ENCODE measurements at regions not wholly inside any gene's neighbourhood (a gene's known extent, or its start where the extent isn't known, plus 50 kb on each side); places are given as distances from the start of the nearest gene placed in this dataset.

DNA sequence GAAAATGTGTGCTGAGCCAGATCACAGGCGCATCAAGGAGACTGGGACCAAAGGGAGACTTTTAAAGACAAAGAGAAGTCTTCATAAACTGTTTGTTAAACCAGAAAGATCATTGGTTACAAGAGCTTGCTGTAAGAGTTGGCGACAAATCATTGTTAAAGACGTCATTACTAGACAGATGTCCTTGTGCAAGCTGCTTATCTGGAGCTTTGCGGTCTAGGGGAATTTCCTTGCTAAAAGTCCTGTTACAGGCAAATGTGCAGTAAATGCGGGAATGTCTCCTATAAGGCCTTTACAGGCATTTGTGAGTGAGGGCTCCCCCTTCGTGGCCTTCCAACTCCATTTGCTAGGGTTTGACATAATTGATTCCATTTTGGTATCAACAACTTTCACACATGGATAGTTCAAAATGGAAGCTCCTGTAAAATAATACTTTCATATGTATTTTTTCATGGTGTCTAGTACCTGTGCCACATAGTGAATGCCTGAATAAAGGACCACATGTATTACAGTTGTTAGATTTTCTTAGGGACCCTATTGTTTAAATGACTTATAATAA, 362.4 kb downstream of the UTRN start:
- DNase-seq (ENCODE audit: low spot score) = no peak
- TF ChIP-seq, protein P1, sequence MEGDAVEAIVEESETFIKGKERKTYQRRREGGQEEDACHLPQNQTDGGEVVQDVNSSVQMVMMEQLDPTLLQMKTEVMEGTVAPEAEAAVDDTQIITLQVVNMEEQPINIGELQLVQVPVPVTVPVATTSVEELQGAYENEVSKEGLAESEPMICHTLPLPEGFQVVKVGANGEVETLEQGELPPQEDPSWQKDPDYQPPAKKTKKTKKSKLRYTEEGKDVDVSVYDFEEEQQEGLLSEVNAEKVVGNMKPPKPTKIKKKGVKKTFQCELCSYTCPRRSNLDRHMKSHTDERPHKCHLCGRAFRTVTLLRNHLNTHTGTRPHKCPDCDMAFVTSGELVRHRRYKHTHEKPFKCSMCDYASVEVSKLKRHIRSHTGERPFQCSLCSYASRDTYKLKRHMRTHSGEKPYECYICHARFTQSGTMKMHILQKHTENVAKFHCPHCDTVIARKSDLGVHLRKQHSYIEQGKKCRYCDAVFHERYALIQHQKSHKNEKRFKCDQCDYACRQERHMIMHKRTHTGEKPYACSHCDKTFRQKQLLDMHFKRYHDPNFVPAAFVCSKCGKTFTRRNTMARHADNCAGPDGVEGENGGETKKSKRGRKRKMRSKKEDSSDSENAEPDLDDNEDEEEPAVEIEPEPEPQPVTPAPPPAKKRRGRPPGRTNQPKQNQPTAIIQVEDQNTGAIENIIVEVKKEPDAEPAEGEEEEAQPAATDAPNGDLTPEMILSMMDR (IDR thresholded peaks at IDR 0.05; ENCODE audit: extremely low read depth, missing control alignments) = no peak

DNA sequence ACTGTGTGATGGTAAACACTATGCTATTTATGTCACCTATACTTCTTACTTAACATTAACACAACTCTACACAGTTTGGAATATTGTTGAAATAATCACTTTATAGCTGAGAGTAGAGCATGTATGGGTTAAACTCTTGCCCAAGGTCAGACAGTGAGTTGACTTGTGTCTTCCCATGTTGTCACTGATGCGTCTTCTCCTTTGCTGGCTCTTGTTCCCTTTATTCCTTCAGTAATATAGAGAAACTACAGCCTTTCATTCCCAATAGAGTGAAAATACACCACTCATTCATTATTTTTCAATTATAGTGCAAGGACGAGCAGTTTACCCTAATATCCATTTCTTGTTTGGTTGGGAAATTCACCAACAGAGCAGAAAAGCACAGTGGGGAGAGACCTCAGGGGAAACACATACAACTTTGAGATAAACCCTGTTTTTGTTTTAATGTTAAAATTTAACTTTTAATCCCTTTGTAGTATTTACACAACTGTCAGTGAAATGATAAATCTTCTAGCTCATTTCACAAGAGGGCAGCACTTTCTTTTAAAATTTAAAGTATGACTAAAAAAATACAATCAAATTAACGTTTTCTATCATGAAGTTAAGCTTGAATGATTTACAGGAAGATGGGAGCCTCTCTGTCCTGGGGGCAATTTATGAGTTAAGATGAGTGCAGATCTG, 363.0 kb downstream of the UTRN start:
- no peak for DNase-seq (ENCODE audit: low spot score)
- TF ChIP-seq, protein P1 (IDR thresholded peaks at IDR 0.05; ENCODE audit: extremely low read depth, missing control alignments) = no peak

DNA sequence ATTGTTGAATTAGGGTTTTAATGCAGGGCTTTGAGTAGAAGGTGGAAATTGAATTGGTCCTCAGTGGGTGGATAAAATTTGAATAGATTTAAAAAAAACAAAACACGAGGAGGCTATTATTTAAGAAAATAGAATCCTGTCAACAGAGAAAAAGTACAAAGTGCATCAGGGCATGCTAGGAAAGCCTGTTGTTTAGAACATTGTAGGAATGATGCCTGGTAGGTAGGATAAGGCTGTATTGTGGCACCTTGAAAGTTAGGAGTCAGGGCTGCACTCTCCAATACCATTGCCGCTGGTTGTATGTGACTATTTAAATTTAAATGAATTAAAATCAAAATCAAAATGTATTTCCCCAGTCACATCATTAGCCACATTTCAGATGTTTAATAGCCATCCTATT, 363.9 kb downstream of the UTRN start:
- no peak for DNase-seq (ENCODE audit: low spot score)
- TF ChIP-seq, protein P1 (IDR thresholded peaks at IDR 0.05; ENCODE audit: extremely low read depth, missing control alignments) = no peak

DNA sequence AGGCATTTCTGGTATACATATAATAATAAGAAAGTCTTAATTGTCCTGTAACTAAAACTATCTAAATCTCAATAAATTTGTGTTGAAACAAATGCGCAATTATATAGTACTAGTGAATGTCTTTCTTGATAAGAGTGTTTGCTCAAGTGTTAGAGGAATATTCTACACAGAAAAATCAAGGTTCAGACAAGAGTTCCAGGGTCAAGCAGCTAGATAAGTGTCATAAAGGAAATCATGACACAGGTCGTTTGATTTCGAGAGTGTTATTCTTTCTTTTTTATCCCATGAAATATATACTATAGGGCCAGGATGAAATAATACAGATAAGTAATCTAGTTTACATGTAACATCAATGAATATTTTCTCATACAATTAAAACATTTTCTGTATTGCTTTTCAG, 366.1 kb downstream of the UTRN start:
- no peak for DNase-seq (ENCODE audit: low spot score)
- TF ChIP-seq, protein P1 (IDR thresholded peaks at IDR 0.05; ENCODE audit: extremely low read depth, missing control alignments) = no peak

DNA sequence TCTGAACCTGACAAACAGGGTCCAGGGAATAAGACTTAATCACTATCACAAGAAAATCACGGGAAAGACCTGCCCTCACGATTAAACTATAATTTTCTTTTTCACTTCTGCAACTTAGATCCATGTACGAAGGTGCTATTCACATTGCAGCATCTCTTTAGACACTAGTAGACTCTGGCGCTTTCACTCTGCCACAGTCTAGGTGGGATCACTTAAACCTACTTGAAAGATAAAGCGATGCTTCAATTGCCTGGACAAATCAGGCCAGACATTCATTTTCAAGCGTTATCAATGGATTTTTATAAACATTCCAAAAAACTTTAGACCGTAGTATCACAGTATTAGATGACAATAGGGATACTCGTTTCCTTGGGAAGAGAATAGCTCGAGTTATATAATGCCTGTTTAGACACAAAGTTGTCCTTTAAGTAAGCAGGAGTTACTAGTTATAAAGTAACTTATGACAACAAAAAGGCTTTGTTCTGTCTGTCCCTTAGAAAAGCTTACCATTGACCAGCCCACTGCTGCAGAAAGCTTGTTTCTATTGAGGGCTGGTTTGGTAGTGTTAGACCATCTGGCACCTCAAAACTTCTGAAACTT, 367.3 kb downstream of the UTRN start:
- no peak for DNase-seq (ENCODE audit: low spot score)
- TF ChIP-seq, protein P1 (IDR thresholded peaks at IDR 0.05; ENCODE audit: extremely low read depth, missing control alignments) = no peak

DNA sequence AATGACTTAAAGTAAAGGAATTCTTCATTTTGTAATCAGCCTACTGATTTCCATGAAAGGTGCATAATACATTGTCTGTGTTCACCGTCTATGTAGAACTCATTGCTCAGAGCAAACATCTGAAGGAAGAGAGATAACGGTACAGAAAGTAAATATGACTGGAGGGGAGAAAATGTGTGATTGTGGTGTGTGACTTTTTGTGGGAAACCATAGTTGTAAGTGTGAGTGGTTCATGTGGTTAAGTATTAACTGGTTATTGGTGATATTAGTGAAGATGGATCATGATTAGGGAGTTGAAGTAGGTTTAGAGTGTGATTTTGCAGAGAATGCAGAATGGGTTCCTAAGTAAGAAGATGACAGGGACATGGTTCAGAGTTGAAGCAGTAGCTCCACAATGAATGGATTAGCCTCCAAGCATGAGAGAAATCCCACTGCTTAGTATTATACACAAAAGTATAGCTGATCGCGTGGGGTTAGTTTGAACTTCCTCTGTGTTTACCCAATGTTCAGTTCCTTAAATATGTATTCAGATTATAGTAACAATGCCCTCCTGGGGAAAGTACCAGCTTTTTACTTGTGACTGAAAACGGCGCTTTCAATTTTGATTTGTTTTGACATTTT, 368.9 kb downstream of the UTRN start:
- TF ChIP-seq, protein P1 (IDR thresholded peaks at IDR 0.05; ENCODE audit: extremely low read depth, missing control alignments) = no peak
- DNase-seq (ENCODE audit: low spot score) = peak; percentile 39

DNA sequence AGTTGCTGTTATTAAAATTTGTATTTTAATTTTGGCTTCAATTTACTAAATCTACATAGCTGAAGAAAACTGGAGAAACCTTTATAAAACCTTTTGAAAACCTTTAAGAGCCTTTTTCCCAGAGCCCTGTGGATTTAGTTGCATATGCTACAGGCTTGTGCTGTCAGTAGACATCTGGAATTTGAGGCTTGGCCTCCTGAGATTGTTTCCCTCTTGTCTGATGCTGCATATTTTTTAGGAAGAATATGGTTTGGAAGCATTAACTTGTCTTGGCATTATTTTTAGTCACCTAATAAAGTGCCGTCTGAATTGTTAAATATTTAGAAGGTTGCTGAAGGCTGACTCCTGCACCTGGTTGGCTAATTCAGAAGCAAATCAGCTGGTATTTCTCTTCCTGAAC, 369.4 kb downstream of the UTRN start:
- DNase-seq (ENCODE audit: low spot score) = no peak
- TF ChIP-seq, protein P1 (IDR thresholded peaks at IDR 0.05; ENCODE audit: extremely low read depth, missing control alignments) = no peak

All from GM20000 (cell line).